Vagina (tissue), 2 donors: ENCODE measurements at regions not wholly inside any gene's neighbourhood (a gene's known extent, or its start where the extent isn't known, plus 50 kb on each side); places are given as distances from the start of the nearest gene placed in this dataset.

ENCODE experiments used
- DNase-seq, 2 donors: peaks; one replicate each; pipeline ENCODE4 v3.0.0-alpha.2; 2017; ENCODE audit errors: extremely low spot score in 2 of 2
- H3K27ac ChIP-seq: fragments of 200-600 bp; sonication (generic); one replicate; pipeline ENCODE4 v1.5.1; 2019
- H3K27me3 ChIP-seq: fragments of 200-600 bp; sonication (generic); one replicate; pipeline ENCODE4 v1.5.1; 2019
- H3K36me3 ChIP-seq, 2 donors: fragments of 200-600 bp; sonication (generic); one replicate each; pipeline ENCODE4 v1.5.1; 2017 to 2019
- H3K4me1 ChIP-seq: fragments of 200-600 bp; sonication (generic); one replicate; pipeline ENCODE4 v1.5.1; 2019
- H3K4me3 ChIP-seq, 2 donors: fragments of 200-600 bp; sonication (generic); 1 replicate in 1 of 2; 2 replicates in 1 of 2; pipeline ENCODE4 v1.5.1; 2016 to 2019
- H3K9me3 ChIP-seq: fragments of 200-600 bp; sonication (generic); one replicate; pipeline ENCODE4 v1.5.1; 2019
- POLR2A ChIP-seq, 2 donors: fragments of 450-650 bp; IDR thresholded peaks; one replicate each; pipeline ENCODE4 v1.6.1; 2017; ENCODE audit warnings: antibody characterized with exemption in 2 of 2, mild to moderate bottlenecking in 2 of 2, moderate library complexity in 2 of 2
- POLR2AphosphoS5 ChIP-seq, 2 donors: sonication (generic); formaldehyde crosslinking; IDR thresholded peaks; one replicate each; pipeline ENCODE4 v1.9.0; 2017; ENCODE audit warnings: antibody characterized with exemption in 2 of 2, mild to moderate bottlenecking in 2 of 2, low read depth in 1 of 2; ENCODE audit not compliant: insufficient read depth in 1 of 2
- intact Hi-C: fragments of 100-400 bp; cut with DNase I; formaldehyde crosslinking; loops from one replicate; pipeline ENCODE4 v1.15.1; 2023
- TF ChIP-seq, protein P1 (sequence below), 3 experiments: fragments of 450-650 bp in 2 of 3; fragments of 200-600 bp in 1 of 3; sonication (generic) in 1 of 3; IDR thresholded peaks; one replicate each; pipeline ENCODE4 v1.5.1; 2017 to 2019; ENCODE audit warnings: antibody characterized with exemption in 3 of 3, mild to moderate bottlenecking in 2 of 3, moderate library complexity in 2 of 3

- intact Hi-C loops, result no loop called here
These were observed 240.3 kb upstream of the PELI2 start for GRCh38 chr14:55877942-55878341.

DNA sequence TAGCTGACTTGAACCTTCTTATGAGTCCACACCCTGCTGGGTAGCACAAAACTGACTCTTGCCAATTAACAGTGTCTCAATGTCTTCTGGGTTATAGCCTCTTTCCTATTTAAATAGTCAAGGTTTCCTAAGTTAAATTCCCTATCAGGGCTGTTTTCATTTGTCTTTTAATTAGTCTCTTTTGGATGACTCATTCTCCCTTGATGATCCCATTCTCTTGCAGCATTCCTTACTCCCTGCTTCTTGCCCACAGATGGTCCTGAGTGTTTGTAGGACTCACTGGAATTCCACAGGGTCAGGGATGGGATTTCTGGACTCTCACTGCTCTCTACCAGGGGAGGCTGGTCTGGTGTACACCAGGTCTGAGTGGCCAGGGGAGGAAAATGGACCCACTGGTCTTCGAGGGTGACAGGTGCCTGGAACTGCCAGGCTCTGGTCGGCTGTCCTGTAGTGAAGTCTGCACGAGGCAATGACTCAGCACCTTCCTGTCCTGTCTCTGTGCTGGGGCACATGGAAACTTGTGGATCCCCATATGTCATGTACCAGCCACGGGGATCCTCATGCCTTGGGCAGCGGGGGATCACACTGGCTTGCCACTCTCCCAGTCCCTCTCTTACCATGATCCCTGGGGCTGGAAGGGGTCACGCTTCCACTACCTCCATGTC, 236.5 kb upstream of the PELI2 start:
- TF ChIP-seq, protein P1, sequence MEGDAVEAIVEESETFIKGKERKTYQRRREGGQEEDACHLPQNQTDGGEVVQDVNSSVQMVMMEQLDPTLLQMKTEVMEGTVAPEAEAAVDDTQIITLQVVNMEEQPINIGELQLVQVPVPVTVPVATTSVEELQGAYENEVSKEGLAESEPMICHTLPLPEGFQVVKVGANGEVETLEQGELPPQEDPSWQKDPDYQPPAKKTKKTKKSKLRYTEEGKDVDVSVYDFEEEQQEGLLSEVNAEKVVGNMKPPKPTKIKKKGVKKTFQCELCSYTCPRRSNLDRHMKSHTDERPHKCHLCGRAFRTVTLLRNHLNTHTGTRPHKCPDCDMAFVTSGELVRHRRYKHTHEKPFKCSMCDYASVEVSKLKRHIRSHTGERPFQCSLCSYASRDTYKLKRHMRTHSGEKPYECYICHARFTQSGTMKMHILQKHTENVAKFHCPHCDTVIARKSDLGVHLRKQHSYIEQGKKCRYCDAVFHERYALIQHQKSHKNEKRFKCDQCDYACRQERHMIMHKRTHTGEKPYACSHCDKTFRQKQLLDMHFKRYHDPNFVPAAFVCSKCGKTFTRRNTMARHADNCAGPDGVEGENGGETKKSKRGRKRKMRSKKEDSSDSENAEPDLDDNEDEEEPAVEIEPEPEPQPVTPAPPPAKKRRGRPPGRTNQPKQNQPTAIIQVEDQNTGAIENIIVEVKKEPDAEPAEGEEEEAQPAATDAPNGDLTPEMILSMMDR (IDR thresholded peaks at IDR 0.05), result no peak
- no peak for TF ChIP-seq POLR2AphosphoS5 (IDR thresholded peaks at IDR 0.05; ENCODE audit: insufficient read depth in 1 of 2, low read depth in 1 of 2)
- no peak for TF ChIP-seq POLR2A (IDR thresholded peaks at IDR 0.05)
- Histone ChIP-seq H3K4me3 (no peak overlapping the region), H3K4me1 (peaks cover 19% of the 10 kb centered on the region), H3K27ac (no peak overlapping the region), H3K9me3 (no peaks in the 10 kb centered on the region), H3K27me3 (no peaks in the 10 kb centered on the region), H3K36me3 (no peaks in the 10 kb centered on the region)
- intact Hi-C loops, result no loop called here
- DNase-seq, result no peak

More at GRCh38 chr14:55877942-55878341, 240.3 kb upstream of the PELI2 start:
- Histone ChIP-seq H3K4me3 (no peak overlapping the region), H3K27ac (no peak overlapping the region), H3K36me3 (no peaks in the 10 kb centered on the region), H3K9me3 (no peaks in the 10 kb centered on the region), H3K27me3 (no peaks in the 10 kb centered on the region), H3K4me1 (peaks cover 9% of the 10 kb centered on the region)
- no peak for DNase-seq
- TF ChIP-seq POLR2A (IDR thresholded peaks at IDR 0.05), result no peak
- TF ChIP-seq POLR2AphosphoS5 (IDR thresholded peaks at IDR 0.05; ENCODE audit: insufficient read depth in 1 of 2, low read depth in 1 of 2), result no peak
- TF ChIP-seq, protein P1 (IDR thresholded peaks at IDR 0.05), result no peak

- intact Hi-C loops, result no loop called here
- TF ChIP-seq POLR2A (IDR thresholded peaks at IDR 0.05) (no peak), POLR2AphosphoS5 (IDR thresholded peaks at IDR 0.05; ENCODE audit: insufficient read depth in 1 of 2, low read depth in 1 of 2) (peak in 1 of 2 donors; percentile 22)
These were observed 233.4 kb upstream of the PELI2 start for GRCh38 chr14:55884819-55885218.

DNA sequence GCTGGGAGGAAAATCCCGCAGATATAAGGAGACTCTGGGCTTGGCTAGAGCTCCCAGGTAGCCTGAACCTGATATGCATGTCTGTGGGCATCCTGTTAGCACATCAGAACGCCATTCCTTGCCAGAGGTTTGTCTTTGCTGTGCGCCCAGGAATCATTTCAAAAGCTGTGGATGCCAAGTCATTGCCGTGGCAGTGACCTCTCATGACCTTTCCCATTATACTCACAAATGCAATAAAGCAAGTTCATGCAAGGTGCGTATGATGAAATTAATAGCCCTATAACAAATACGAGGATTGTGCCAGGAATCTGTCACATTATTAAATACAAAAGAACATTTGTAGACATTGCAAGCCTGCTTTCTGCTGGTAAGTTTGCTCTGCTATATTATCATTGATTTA, 229.1 kb upstream of the PELI2 start:
- Histone ChIP-seq H3K27me3 (no peaks in the 10 kb centered on the region), H3K36me3 (no peaks in the 10 kb centered on the region), H3K27ac (no peak overlapping the region), H3K4me1 (peaks cover 16% of the 10 kb centered on the region), H3K9me3 (no peaks in the 10 kb centered on the region), H3K4me3 (no peak overlapping the region)
- TF ChIP-seq, protein P1 (IDR thresholded peaks at IDR 0.05), result no peak
- peak in 1 of 2 donors; percentile 80 for TF ChIP-seq POLR2AphosphoS5 (IDR thresholded peaks at IDR 0.05; ENCODE audit: insufficient read depth in 1 of 2, low read depth in 1 of 2)
- TF ChIP-seq POLR2A (IDR thresholded peaks at IDR 0.05), result no peak
- intact Hi-C loops, result no loop called here
- no peak for DNase-seq

More at GRCh38 chr14:55884819-55885218, 233.4 kb upstream of the PELI2 start:
- Histone ChIP-seq H3K4me3 (no peak overlapping the region), H3K9me3 (no peaks in the 10 kb centered on the region), H3K4me1 (peaks cover 28% of the 10 kb centered on the region), H3K27ac (peak overlapping the region; percentile 14), H3K27me3 (no peaks in the 10 kb centered on the region), H3K36me3 (no peaks in the 10 kb centered on the region)
- no peak for DNase-seq

DNA sequence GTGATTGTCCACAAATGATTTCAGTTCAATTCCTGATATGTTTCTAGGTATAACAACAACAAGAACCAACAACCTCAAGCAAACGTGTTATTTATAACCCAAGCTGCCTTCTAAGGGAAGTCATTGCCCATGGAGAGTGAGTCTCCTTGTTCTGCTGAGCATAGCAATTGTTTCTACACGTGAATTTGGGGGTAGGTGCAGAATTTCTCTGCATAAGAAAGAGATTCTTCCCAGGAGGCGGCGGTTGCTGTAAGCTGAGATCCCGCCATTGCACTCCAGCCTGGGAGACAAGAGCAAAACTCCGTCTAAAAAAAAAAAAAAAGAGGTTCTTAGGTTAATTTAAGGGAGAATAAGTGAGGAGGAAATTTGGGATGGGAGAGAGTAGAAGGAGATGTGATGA, 226.5 kb upstream of the PELI2 start:
- Histone ChIP-seq H3K27ac (no peak overlapping the region), H3K36me3 (no peaks in the 10 kb centered on the region), H3K9me3 (no peaks in the 10 kb centered on the region), H3K27me3 (no peaks in the 10 kb centered on the region), H3K4me1 (peaks cover 9% of the 10 kb centered on the region), H3K4me3 (no peak overlapping the region)
- DNase-seq, result no peak
- intact Hi-C loops, result no loop called here
- TF ChIP-seq POLR2AphosphoS5 (IDR thresholded peaks at IDR 0.05; ENCODE audit: insufficient read depth in 1 of 2, low read depth in 1 of 2) (no peak), POLR2A (IDR thresholded peaks at IDR 0.05) (no peak)
- TF ChIP-seq, protein P1 (IDR thresholded peaks at IDR 0.05), result no peak
